Activated CD8-positive, alpha-beta memory T cell treated with anti-CD3 and anti-CD28 coated beads for 36 hours (primary cell): ENCODE measurements at regions not wholly inside any gene's neighbourhood (a gene's known extent, or its start where the extent isn't known, plus 50 kb on each side); places are given as distances from the start of the nearest gene placed in this dataset.

Source experiments
- CTCF ChIA-PET: fragments of 350-600 bp; sonication (Branson Sonifier 250); formaldehyde crosslinking; loops from one replicate; lab custom pipeline; 2021; ENCODE audit warnings: antibody characterized with exemption; lab: Charles Lee
- POLR2A ChIA-PET: fragments of 350-600 bp; sonication (Branson Sonifier 250); formaldehyde crosslinking; loops from one replicate; lab custom pipeline; 2021; ENCODE audit warnings: antibody characterized with exemption; lab: Charles Lee

DNA sequence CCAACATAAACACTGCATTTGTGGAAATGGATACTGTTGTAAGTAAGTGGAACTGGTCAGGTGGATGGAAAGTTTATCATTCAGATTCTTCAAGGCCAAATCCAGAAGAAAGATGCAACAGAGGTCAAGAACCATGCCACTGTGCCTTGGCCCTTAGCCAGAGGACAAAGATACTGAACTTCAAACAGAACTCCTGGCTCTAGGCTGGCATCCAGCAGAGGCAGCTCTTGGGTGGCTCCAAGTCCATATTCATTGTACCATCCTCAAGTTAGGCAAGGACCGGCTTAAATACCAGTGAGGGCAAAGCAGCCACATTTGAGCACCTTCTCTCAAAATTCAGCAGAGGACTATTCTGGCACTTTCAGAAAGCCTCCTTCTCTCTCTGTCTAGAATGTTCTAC, 53.2 kb downstream of the DNAAF9 start:
- ChIA-PET POLR2A (no interaction called here), CTCF (no interaction called here)

DNA sequence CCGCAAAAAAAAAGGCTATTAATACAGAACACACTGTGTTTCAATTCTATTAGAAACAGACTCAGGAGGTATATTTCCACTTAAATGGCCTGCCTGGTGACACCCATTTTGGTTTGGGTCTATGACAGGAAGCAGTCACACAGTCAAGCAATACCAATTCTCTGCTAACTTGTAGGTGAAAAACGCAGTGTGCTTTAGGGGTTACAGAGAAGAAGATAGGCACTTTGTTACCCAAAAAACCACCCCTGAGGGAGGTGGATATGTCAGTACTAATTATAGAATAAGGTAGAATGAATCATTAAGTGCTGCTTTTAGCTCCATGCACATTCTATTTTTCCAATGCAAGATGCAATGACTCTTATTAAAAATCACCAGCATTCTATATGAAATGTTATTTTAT, 53.8 kb downstream of the DNAAF9 start:
- ChIA-PET POLR2A (no interaction called here), CTCF (no interaction called here)

- CTCF ChIA-PET, result no interaction called here
- POLR2A ChIA-PET, result no interaction called here
Measured at GRCh38 chr20:3352202-3352601, 55.3 kb downstream of the DNAAF9 start.

DNA sequence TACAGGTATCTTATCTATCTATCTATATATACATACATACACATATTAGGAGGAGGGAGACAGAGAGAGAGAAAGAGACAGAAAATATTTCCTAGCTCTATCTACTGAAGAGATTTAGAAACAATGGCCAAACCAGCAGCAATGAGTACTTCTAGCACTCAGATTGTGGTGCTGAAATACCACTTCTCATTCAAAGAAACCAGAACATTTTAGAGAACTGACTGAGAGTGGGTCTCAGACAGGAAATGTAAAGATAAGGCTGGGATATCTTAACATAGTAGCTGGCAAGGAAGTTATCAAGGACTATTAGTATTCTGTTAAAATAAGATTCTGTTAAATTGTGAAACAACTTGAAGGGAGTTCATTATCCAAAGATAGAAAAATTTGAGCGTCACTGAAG, 57.0 kb downstream of the DNAAF9 start:
- ChIA-PET POLR2A (no interaction called here), CTCF (no interaction called here)

GRCh38 chr20:3349786-3350185, 57.7 kb downstream of the DNAAF9 start:
- ChIA-PET CTCF (no interaction called here), POLR2A (no interaction called here)

GRCh38 chr20:3342766-3343165, 64.7 kb downstream of the DNAAF9 start:
- CTCF ChIA-PET, result no interaction called here

GRCh38 chr20:3340443-3340842, 67.0 kb downstream of the DNAAF9 start:
- POLR2A ChIA-PET, result no interaction called here
- CTCF ChIA-PET, result no interaction called here

More at GRCh38 chr20:3342766-3343165, 64.7 kb downstream of the DNAAF9 start:
- POLR2A ChIA-PET, result no interaction called here

DNA sequence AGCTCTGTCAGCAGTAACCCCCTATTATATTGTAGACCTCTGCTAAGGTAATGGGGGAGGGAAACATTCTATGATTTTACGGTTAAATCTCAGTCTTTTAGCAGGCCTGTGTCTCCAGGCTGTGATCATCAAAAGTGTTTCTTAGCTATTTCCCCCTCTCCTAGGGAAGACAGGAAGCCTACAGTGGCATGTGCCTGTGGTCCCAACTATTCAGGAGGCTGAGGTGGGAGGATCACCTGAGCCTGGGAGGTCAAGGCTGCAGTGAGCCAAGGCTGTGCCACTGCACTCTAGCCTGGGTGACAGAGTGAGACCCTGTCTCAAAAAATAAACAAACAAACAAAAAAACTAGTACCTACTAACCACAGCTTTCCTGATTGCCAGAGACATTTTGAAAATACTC, 67.9 kb downstream of the DNAAF9 start:
- POLR2A ChIA-PET, result no interaction called here
- CTCF ChIA-PET, result no interaction called here

DNA sequence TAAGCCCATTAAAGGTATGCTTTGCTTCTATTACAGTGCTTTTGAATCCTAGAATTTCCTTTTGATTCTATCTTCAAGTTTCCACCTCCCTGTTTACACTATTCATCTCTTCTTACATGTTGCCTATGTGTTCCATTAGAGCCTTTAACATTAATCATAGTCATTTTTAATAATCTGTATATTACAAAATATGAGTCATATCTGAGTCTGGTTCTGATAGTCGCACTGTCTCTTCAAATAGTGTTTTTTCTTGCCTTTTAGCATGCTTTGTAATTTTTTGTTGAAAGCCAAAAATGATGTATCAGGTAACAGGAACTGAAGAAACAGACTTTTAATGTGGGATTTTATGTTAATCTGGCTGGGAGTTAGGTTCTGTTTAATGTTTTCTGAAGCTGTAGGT, 68.4 kb downstream of the DNAAF9 start:
- CTCF ChIA-PET, result interaction anchor here (0.6 kb wide), 1 partner anchor 254 kb away, joined by 3 read pairs; no protein-coding TSS in a partner anchor
- POLR2A ChIA-PET, result no interaction called here

DNA sequence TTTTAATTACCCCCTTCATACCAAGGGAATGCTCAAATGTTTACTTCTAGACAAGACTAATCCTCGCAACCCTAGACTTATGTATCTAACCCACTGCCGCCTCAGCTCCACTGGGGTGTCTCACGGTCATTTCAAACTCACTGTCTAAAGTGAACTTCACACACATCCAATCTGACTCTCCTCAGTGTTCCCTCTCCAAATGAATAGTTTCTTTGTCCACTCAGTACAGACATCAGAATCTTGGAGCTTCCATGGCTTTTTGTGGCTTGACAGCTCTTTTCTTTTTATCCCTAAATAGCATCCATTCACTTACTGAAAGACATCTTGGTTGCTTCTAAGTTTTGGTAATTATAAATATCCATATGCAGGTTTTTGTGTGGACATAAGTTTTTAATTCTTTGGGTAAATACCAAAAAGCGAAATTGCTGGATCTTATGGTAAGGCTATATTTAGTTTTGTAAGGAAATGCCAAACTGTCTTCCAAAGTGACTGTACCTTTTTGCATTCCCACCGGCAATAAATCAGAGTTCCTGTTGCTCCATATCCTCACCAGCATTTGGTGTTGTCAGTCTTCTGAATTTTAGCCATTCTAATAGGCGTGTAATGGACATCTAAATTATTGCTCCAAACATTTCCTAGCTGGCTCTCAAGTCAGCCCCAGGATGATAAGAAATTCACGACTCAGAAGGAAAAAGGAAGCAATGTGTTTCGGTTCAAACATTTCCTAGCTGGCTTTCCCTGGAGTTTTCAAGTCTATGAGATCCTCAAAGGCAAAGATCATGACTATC, 73.1 kb downstream of the DNAAF9 start:
- ChIA-PET POLR2A (no interaction called here), CTCF (interaction anchor here (0.5 to 0.6 kb wide), 2 partner anchors 43 to 49 kb away, joined by 3 to 4 read pairs; no protein-coding TSS in a partner anchor)

DNA sequence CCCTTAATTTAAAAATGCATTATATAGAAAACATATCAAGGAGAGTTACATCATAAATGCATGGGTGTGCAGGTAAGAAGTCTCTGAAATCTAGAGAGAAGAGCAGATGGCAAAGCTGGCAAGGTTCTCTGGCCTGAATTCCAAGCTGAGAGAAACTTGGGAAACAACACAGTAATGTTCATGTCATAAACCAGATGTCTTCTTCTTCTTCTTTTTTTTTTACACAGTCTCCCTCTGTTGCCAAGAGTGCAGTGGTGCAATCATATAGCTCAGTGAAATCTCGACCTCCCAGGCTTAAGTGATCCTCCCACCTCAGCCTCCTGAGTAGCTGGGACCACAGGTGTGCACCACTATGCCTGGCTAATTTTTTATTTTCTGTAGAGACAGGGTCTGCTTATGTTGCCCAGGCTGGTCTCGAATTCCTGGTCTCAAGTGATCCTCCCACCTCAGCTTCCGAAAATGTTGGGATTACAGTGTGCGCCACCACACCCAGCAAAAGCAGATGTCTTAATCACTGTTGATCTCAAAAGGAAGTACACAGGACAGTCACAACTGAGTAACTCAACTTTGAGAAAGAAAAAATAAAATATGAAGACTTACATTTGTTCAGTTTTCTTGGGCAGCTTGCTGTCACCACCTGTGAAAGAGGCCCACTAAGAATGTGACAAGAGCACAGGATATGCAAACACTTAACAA, 77.3 kb downstream of the DNAAF9 start:
- ChIA-PET CTCF (interaction anchor here (0.7 to 1.2 kb wide), 2 partner anchors 112 to 1581 kb away, joined by 3 to 5 read pairs; no protein-coding TSS in a partner anchor), POLR2A (no interaction called here)

GRCh38 chr20:3328501-3328900, 79.0 kb downstream of the DNAAF9 start:
- POLR2A ChIA-PET, result interaction anchor here (0.7 kb wide), 1 partner anchor 235 kb away, joined by 4 read pairs; no protein-coding TSS in a partner anchor

DNA sequence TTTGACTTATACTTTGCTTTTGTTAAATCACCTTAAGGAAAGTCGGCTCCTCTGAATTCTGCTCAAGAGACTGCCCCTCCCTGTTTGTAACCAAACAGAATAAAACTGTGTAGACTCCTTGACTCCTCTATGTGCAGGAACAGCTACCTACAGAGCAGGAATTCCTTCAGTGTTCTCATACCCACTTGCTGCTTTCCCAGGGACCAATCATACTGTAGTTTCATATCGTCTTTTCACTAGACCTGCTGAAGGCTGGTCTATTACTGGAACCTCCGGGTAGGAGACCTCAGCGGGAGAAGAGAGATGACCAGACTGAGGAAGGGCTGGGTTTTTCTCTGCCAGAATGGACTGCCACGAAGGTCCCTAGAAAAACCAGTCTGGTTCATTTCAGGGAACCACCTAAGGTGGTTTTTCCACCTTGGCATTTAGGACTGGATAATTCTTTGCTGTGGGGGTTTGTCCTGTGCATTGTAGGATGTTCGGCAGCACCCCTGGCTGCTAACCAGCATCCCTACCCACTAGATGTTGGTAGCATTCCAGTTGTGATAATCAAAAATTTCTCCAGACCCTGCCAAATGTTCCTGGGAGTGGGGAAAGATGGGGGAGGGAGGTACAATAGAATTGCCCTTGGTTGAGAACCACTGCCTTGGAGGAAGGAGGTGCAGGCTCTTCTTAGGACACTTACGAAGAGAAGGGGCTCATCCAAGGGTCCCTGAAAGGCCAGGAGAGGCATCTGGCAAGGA, 80.5 kb downstream of the DNAAF9 start:
- CTCF ChIA-PET, result no interaction called here
- POLR2A ChIA-PET, result no interaction called here

More at GRCh38 chr20:3328501-3328900, 79.0 kb downstream of the DNAAF9 start:
- CTCF ChIA-PET, result no interaction called here

- ChIA-PET CTCF (interaction anchor here (0.7 kb wide), 2 partner anchors 307 to 325 kb away, joined by 3 read pairs; no protein-coding TSS in a partner anchor), POLR2A (no interaction called here)
Measured at GRCh38 chr20:3325864-3326263, 81.6 kb downstream of the DNAAF9 start.

DNA sequence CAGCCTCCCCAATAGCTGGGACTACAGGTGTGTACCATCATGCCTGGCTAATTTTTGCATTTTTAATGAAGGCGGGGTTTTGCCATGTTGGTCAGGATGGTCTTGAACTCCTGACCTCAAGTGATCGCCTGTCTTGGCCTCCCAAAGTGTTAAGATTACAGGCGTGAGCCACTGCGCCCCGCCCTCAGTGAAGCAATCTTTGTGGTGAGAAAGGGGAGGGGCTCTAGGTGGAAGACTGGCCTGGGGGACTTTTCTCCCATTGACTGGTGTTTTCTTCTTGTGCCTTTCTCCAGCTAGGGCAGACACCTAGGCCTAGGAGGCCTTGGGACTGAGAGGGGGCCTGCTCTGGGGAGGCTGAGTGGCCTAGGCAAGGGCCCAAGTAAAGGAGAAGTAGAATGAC, 84.1 kb downstream of the DNAAF9 start:
- ChIA-PET CTCF (no interaction called here), POLR2A (no interaction called here)

- POLR2A ChIA-PET, result interaction anchor here (0.7 kb wide), 1 partner anchor 304 kb away, joined by 11 read pairs; no protein-coding TSS in a partner anchor
- CTCF ChIA-PET, result interaction anchor here (0.7 kb wide), 1 partner anchor 883 kb away, joined by 3 read pairs; no protein-coding TSS in a partner anchor
Measured at GRCh38 chr20:3318226-3318884, 79.4 kb upstream of the SLC4A11 start.

DNA sequence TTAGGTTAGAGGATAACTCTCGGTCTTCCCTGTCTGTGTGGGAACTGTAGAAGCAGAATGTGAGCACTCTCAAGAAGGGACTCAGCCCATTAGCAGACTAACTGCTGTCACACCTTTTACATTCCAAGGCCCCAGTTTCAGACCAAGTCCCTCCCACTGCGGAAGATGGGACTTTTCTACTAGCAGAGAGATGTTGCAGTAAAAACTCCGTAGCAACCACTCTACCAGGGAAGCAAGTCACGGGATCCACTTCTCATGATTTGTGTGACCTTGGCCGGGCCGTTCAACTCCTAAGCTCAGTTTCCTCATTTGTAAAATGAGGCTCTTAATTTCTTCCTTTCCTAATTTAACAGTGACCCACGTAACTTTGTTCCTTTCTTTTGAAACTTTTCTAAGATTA, 77.1 kb upstream of the SLC4A11 start:
- ChIA-PET CTCF (interaction anchor here (0.6 to 2.0 kb wide), 3 partner anchors 65 to 263 kb away, joined by 3 to 12 read pairs (median 3); no protein-coding TSS in a partner anchor), POLR2A (no interaction called here)

GRCh38 chr20:3315136-3315535, 76.1 kb upstream of the SLC4A11 start:
- POLR2A ChIA-PET, result no interaction called here

GRCh38 chr20:3314391-3314790, 75.4 kb upstream of the SLC4A11 start:
- CTCF ChIA-PET, result interaction anchor here (0.6 to 0.8 kb wide), 2 partner anchors 95 to 212 kb away, joined by 3 read pairs; no protein-coding TSS in a partner anchor
- POLR2A ChIA-PET, result no interaction called here

More at GRCh38 chr20:3315136-3315535, 76.1 kb upstream of the SLC4A11 start:
- CTCF ChIA-PET, result interaction anchor here (0.8 to 2.0 kb wide), 2 partner anchors 96 to 97 kb away, joined by 3 to 12 read pairs; no protein-coding TSS in a partner anchor
